GM21423 (cell line): ENCODE measurements at regions not wholly inside any gene's neighbourhood (a gene's known extent, or its start where the extent isn't known, plus 50 kb on each side); places are given as distances from the start of the nearest gene placed in this dataset.
"Not testable (repeated sequence)": the region's sequence is repeated elsewhere in the genome, so short reads cannot be mapped to it uniquely, and the experiment has no call there.

ENCODE experiments used
- ATAC-seq: cut with Tn5 transposase; IDR thresholded peaks from one replicate; pipeline ENCODE4 v1.9.1; 2021; ENCODE audit warnings: mild to moderate bottlenecking, moderate library complexity; ENCODE audit not compliant: unreplicated experiment

GRCh38 chr9:73337182-73337581 is 185.5 kb downstream of the ANXA1 start:
- ATAC-seq, result not testable (repeated sequence)

GRCh38 chr9:73344060-73344459 is 192.4 kb downstream of the ANXA1 start:
- ATAC-seq, result no peak

GRCh38 chr9:73347123-73347522 is 195.5 kb downstream of the ANXA1 start:
- no peak for ATAC-seq

GRCh38 chr9:73347720-73348119 is 196.1 kb downstream of the ANXA1 start:
- ATAC-seq, result no peak

- ATAC-seq, result no peak
Observed at GRCh38 chr9:73348471-73348870, 196.8 kb downstream of the ANXA1 start.

GRCh38 chr9:73349476-73349875 is 197.8 kb downstream of the ANXA1 start:
- ATAC-seq, result no peak

GRCh38 chr9:73357607-73358006 is 205.9 kb downstream of the ANXA1 start:
- no peak for ATAC-seq

GRCh38 chr9:73370053-73370452 is 218.4 kb downstream of the ANXA1 start:
- ATAC-seq, result no peak

- no peak for ATAC-seq
Observed at GRCh38 chr9:73371801-73372200, 220.1 kb downstream of the ANXA1 start.

- ATAC-seq, result no peak
Observed at GRCh38 chr9:73380411-73380810, 228.7 kb downstream of the ANXA1 start.

- ATAC-seq, result no peak
Observed at GRCh38 chr9:73402081-73403028, 250.7 kb downstream of the ANXA1 start.

- no peak for ATAC-seq
Observed at GRCh38 chr9:73411494-73411893, 259.8 kb downstream of the ANXA1 start.

- ATAC-seq, result no peak
Observed at GRCh38 chr9:73412874-73413273, 261.2 kb downstream of the ANXA1 start.

GRCh38 chr9:73423891-73424290 is 272.2 kb downstream of the ANXA1 start:
- no peak for ATAC-seq

- no peak for ATAC-seq
Observed at GRCh38 chr9:73426269-73426668, 274.6 kb downstream of the ANXA1 start.

- ATAC-seq, result no peak
Observed at GRCh38 chr9:73434826-73435225, 283.2 kb downstream of the ANXA1 start.

GRCh38 chr9:73437758-73438157 is 286.1 kb downstream of the ANXA1 start:
- ATAC-seq, result peak; percentile 85

- not testable (repeated sequence) for ATAC-seq
Observed at GRCh38 chr9:73439839-73440238, 288.2 kb downstream of the ANXA1 start.

- no peak for ATAC-seq
Observed at GRCh38 chr9:73441223-73441622, 289.6 kb downstream of the ANXA1 start.

- no peak for ATAC-seq
Observed at GRCh38 chr9:73441890-73442818, 290.5 kb downstream of the ANXA1 start.

- no peak for ATAC-seq
Observed at GRCh38 chr9:73444821-73445220, 293.2 kb downstream of the ANXA1 start.

GRCh38 chr9:73445384-73445783 is 293.7 kb downstream of the ANXA1 start:
- ATAC-seq, result not testable (repeated sequence)
